GM23248 (cell line): ENCODE measurements at regions not wholly inside any gene's neighbourhood (a gene's known extent, or its start where the extent isn't known, plus 50 kb on each side); places are given as distances from the start of the nearest gene placed in this dataset.

ENCODE experiments used
- EZH2 ChIP-seq: fragments of 200-600 bp; sonication (generic); IDR thresholded peaks from 2 replicates; pipeline ENCODE4 v1.6.1; 2018; ENCODE audit warnings: antibody characterized with exemption, mild to moderate bottlenecking; ENCODE audit not compliant: insufficient read depth, poor library complexity, severe bottlenecking
- EZH2phosphoT487 ChIP-seq: fragments of 200-600 bp; sonication (generic); IDR thresholded peaks from 2 replicates; pipeline ENCODE4 v1.6.1; 2018; ENCODE audit warnings: antibody characterized with exemption, moderate library complexity, mild to moderate bottlenecking, low read depth; ENCODE audit not compliant: insufficient read depth

- TF ChIP-seq EZH2phosphoT487 (no peak), EZH2 (no peak)
These were observed 98.9 kb downstream of the OLIG3 start for GRCh38 chr6:137395316-137395715.
